ENCODE measurements at regions not wholly inside any gene's neighbourhood (a gene's known extent, or its start where the extent isn't known, plus 50 kb on each side); places are given as distances from the start of the nearest gene placed in this dataset.

DNA sequence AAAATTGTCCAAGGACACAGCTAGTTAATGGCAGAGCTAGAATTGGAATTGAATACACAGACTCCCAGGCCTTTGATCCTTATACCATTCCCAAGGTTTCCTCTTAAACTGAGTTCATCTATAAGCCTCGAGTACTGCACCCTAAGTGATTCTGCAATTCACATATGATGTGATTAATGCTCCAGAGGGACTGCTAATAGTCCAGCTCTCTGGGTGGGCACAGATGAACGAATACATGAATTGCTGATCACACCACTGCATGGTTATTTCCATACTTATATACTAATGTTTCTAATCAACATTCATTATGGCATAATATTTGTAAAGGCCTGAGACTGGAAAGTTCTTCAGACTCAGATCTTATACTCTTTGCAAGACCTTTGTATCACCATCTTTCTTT is 101.8 kb downstream of the NUFIP1 start:
- in situ Hi-C loops (cut with HindIII; ENCODE audit: low sequenced_read_pairs), result no loop called here
- no peak for DNase-seq (ENCODE audit: low read depth)
- H3K4me3 ChIP-seq (ENCODE audit: low read depth, low read length), result no peak overlapping the region
- TF ChIP-seq, protein P1, sequence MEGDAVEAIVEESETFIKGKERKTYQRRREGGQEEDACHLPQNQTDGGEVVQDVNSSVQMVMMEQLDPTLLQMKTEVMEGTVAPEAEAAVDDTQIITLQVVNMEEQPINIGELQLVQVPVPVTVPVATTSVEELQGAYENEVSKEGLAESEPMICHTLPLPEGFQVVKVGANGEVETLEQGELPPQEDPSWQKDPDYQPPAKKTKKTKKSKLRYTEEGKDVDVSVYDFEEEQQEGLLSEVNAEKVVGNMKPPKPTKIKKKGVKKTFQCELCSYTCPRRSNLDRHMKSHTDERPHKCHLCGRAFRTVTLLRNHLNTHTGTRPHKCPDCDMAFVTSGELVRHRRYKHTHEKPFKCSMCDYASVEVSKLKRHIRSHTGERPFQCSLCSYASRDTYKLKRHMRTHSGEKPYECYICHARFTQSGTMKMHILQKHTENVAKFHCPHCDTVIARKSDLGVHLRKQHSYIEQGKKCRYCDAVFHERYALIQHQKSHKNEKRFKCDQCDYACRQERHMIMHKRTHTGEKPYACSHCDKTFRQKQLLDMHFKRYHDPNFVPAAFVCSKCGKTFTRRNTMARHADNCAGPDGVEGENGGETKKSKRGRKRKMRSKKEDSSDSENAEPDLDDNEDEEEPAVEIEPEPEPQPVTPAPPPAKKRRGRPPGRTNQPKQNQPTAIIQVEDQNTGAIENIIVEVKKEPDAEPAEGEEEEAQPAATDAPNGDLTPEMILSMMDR (IDR thresholded peaks at IDR 0.05; ENCODE audit: low read depth, low read length, missing control alignments), result no peak

DNA sequence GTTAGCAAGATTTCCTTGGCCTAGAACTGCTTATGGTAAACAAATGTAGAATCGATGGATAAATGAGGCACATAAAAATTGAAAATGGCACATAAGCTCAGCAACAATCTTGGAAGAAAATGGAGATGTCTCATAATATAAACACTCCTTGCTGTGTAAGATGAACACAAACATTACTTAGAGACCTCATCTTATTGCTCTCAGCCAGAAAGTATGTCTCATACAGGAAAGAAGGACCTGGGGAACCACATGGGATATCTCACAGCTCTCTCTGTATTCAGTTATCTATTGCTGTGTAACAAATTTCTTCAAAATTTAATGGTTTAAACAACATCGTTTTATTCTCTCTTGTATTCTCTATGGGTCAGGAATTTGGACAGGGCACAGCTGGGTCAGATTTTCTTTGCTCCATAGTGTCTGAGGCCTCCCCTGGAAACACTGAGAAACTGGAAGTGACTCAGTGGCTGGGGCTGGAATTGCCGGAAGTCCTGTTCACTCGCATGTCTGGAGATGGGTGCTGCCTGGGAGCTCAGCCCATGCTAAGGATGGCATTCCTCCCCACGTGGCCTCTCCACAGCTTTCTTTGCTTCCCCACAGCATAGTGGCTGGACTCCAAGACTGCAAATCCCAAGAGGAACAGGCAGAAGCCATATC is 105.1 kb downstream of the NUFIP1 start:
- no peak overlapping the region for H3K4me3 ChIP-seq (ENCODE audit: low read depth, low read length)
- in situ Hi-C loops (cut with HindIII; ENCODE audit: low sequenced_read_pairs), result no loop called here
- DNase-seq (ENCODE audit: low read depth), result no peak
- TF ChIP-seq, protein P1 (IDR thresholded peaks at IDR 0.05; ENCODE audit: low read depth, low read length, missing control alignments), result no peak

DNA sequence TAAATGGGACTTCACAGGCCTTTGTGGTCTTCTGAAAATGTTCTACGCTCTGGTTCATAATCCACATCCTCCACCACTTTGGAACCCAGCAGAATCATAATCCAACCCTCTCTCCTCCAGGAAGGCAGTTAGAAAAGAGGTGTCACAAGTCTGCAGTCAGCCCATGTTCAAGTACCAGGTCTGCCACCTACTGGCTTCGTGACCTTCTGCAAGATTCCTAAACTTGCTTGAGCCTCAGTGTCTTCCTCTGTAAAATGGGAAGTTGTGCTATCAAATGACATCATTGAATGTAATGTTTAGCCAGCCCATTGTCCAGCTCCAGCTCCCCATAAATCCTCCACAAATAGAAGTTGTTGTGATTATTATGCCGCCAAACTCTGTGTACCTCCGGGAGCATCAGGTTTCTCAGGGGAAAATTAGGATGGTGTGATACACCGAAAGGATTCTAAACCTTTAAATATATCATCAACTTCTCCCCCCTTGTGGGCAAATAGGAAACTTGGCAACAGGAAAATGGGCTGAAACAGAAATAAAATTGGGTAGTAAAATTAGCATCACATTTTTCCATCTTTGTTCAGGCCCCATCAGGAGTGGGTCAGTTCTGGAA is 109.7 kb downstream of the NUFIP1 start:
- TF ChIP-seq, protein P1 (IDR thresholded peaks at IDR 0.05; ENCODE audit: low read depth, low read length, missing control alignments), result peak; percentile 48
- no peak overlapping the region for H3K4me3 ChIP-seq (ENCODE audit: low read depth, low read length)
- no peak for DNase-seq (ENCODE audit: low read depth)
- in situ Hi-C loops (cut with HindIII; ENCODE audit: low sequenced_read_pairs), result no loop called here

DNA sequence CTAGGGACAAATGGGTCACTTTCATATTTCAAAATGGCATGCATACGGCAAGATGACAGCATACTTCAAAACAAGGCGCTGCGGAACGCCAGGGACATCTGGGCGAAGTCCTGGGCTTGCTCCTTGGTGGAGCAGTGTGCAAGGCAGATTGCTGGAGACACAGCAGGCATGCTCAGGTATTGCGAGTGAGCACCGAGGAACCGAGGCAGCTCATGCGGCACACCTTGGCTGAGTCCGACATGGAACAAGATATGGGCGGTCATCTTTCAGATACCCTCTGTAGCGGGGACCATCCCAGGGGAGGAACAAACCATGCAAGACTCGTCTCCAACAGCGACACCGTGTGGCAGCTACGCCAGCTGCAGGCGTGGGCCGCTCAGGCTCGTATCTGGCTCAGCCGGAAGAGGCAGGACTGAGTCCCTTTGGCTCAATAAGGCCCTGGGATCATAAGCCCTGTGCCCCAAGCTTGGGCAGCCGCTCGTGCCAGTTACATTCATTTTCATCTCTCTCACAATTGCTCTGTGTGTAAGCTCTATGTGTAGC is 112.4 kb downstream of the NUFIP1 start:
- TF ChIP-seq, protein P1 (IDR thresholded peaks at IDR 0.05; ENCODE audit: low read depth, low read length, missing control alignments), result peak; percentile 27
- H3K4me3 ChIP-seq (ENCODE audit: low read depth, low read length), result no peak overlapping the region
- in situ Hi-C loops (cut with HindIII; ENCODE audit: low sequenced_read_pairs), result no loop called here
- DNase-seq (ENCODE audit: low read depth), result no peak

DNA sequence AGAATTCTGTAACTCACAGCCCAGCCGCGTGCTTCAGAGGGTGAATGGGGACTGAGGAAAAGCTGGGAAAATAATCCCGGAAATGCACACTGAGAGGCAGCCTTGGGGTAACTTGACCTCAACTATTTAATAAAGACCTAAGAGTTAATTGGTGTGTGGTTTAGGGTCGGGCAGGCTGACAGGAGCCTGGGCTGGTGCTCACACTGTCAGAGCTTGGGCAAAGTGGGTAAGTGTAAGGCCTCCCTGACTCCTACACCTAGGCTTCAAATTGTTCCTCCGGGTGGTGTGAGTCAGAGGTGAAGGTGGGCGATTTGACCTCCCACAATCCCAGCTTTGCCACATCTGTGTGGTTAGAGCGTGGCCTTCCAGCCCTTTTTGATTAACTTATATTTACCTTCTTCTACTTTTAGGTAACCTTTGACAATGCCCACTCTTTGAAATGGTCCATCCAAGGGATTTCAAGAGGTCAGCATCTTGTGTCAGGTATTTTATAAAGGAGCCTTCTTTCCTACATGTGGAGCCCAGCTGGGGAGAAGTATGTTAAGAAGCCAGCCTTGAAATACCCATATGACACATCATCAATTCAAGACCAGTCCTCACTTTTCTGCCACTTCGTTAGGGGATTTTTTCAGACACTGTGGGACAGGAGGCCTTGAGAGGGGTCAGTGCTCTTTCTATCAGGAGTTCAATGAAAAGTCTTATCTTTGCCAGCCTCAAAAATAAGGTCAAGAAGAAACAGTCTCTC is 114.2 kb downstream of the NUFIP1 start:
- H3K4me3 ChIP-seq (ENCODE audit: low read depth, low read length), result no peak overlapping the region
- TF ChIP-seq, protein P1 (IDR thresholded peaks at IDR 0.05; ENCODE audit: low read depth, low read length, missing control alignments), result no peak
- in situ Hi-C loops (cut with HindIII; ENCODE audit: low sequenced_read_pairs), result no loop called here
- no peak for DNase-seq (ENCODE audit: low read depth)

DNA sequence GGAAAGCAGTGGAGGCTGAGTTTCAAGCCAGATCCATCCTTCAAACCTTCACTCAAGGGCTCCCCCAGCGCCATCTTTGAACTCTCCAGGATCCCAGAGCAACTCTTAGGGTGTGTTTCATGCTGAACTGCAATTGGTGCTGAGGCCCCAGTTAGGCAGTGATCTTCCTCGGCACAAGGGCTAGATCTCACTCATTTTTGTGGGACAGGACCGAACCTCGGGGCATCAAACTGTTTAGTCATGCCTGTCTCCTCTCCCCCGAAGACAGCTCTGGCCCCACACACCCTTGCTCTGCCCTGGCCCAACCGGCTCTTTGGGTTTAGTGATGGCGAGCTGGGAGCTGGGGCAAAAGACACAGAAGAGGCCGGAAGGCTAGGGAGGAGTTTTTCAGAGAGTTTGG is 115.1 kb downstream of the NUFIP1 start:
- TF ChIP-seq, protein P1 (IDR thresholded peaks at IDR 0.05; ENCODE audit: low read depth, low read length, missing control alignments), result no peak
- H3K4me3 ChIP-seq (ENCODE audit: low read depth, low read length), result no peak overlapping the region
- in situ Hi-C loops (cut with HindIII; ENCODE audit: low sequenced_read_pairs), result no loop called here
- no peak for DNase-seq (ENCODE audit: low read depth)

Measured in astrocyte of the cerebellum (primary cell).